ENCODE measurements at regions not wholly inside any gene's neighbourhood (a gene's known extent, or its start where the extent isn't known, plus 50 kb on each side); places are given as distances from the start of the nearest gene placed in this dataset.
"Not testable (repeated sequence)": the region's sequence is repeated elsewhere in the genome, so short reads cannot be mapped to it uniquely, and the experiment has no call there.

GRCh38 chr7:9557853-9558252 is 1124.4 kb downstream of the NXPH1 start:
- no peak for DNase-seq

GRCh38 chr7:9575716-9576115 is 1142.3 kb downstream of the NXPH1 start:
- DNase-seq = no peak

GRCh38 chr7:9582824-9583223 is 1149.4 kb downstream of the NXPH1 start:
- no peak for DNase-seq

GRCh38 chr7:9598411-9598810 is 1165.0 kb downstream of the NXPH1 start:
- DNase-seq = no peak

GRCh38 chr7:9600974-9601373 is 1167.6 kb downstream of the NXPH1 start:
- DNase-seq = no peak

- DNase-seq = no peak
Observed at GRCh38 chr7:9603291-9603690, 1169.9 kb downstream of the NXPH1 start.

GRCh38 chr7:9608560-9608959 is 1175.2 kb downstream of the NXPH1 start:
- no peak for DNase-seq

GRCh38 chr7:9620899-9621298 is 1187.5 kb downstream of the NXPH1 start:
- not testable (repeated sequence) for DNase-seq

- DNase-seq = not testable (repeated sequence)
Observed at GRCh38 chr7:9621306-9621902, 1188.0 kb downstream of the NXPH1 start.

- DNase-seq = no peak
Observed at GRCh38 chr7:9621927-9622326, 1188.5 kb downstream of the NXPH1 start.

GRCh38 chr7:9625953-9626352 is 1192.5 kb downstream of the NXPH1 start:
- no peak for DNase-seq

- DNase-seq = no peak
Observed at GRCh38 chr7:9645756-9646155, 1212.3 kb downstream of the NXPH1 start.

GRCh38 chr7:9657257-9657656 is 1223.8 kb downstream of the NXPH1 start:
- DNase-seq = no peak

GRCh38 chr7:9671979-9672917 is 1238.8 kb downstream of the NXPH1 start:
- DNase-seq = no peak

GRCh38 chr7:9680713-9681112 is 1247.3 kb downstream of the NXPH1 start:
- DNase-seq = no peak

GRCh38 chr7:9681284-9681683 is 1247.9 kb downstream of the NXPH1 start:
- no peak for DNase-seq

- no peak for DNase-seq
Observed at GRCh38 chr7:9691286-9691685, 1257.9 kb downstream of the NXPH1 start.

- no peak for DNase-seq
Observed at GRCh38 chr7:9698375-9698774, 1265.0 kb downstream of the NXPH1 start.

GRCh38 chr7:9709216-9709615 is 1264.5 kb upstream of the PHF14 start:
- DNase-seq = no peak

GRCh38 chr7:9711259-9711918 is 1262.3 kb upstream of the PHF14 start:
- DNase-seq = no peak

GRCh38 chr7:9718071-9718661 is 1255.5 kb upstream of the PHF14 start:
- DNase-seq = no peak

GRCh38 chr7:9719303-9719702 is 1254.4 kb upstream of the PHF14 start:
- DNase-seq = no peak

- DNase-seq = no peak
Observed at GRCh38 chr7:9719721-9720120, 1254.0 kb upstream of the PHF14 start.
